OCI-LY7 (cell line): ENCODE measurements at regions not wholly inside any gene's neighbourhood (a gene's known extent, or its start where the extent isn't known, plus 50 kb on each side); places are given as distances from the start of the nearest gene placed in this dataset.

Source experiments
- CTCF ChIP-seq: fragments of 200-600 bp; sonication (generic); conservative IDR thresholded peaks from 2 replicates; pipeline ENCODE4 v1.5.1; 2014; ENCODE audit warnings: mild to moderate bottlenecking, antibody characterized with exemption, low read length, moderate library complexity, mixed read lengths
- EZH2phosphoT487 ChIP-seq: fragments of 200-600 bp; sonication (generic); IDR thresholded peaks from 2 replicates; pipeline ENCODE4 v1.6.1; 2018; ENCODE audit warnings: low read depth, borderline replicate concordance, mild to moderate bottlenecking, mixed run types, antibody characterized with exemption, low read length, moderate library complexity, mixed read lengths

GRCh38 chr10:36038316-36038955, 396.3 kb upstream of the FZD8 start:
- no peak for TF ChIP-seq CTCF
- TF ChIP-seq EZH2phosphoT487, result no peak
